HG03060 (cell line): ENCODE measurements at regions not wholly inside any gene's neighbourhood (a gene's known extent, or its start where the extent isn't known, plus 50 kb on each side); places are given as distances from the start of the nearest gene placed in this dataset.
"Not testable (repeated sequence)": the region's sequence is repeated elsewhere in the genome, so short reads cannot be mapped to it uniquely, and the experiment has no call there.

Experiments
- ATAC-seq: cut with Tn5 transposase; IDR thresholded peaks from one replicate; pipeline ENCODE4 v1.9.1; 2021; ENCODE audit warnings: low read depth, moderate number of reproducible peaks; ENCODE audit not compliant: unreplicated experiment

DNA sequence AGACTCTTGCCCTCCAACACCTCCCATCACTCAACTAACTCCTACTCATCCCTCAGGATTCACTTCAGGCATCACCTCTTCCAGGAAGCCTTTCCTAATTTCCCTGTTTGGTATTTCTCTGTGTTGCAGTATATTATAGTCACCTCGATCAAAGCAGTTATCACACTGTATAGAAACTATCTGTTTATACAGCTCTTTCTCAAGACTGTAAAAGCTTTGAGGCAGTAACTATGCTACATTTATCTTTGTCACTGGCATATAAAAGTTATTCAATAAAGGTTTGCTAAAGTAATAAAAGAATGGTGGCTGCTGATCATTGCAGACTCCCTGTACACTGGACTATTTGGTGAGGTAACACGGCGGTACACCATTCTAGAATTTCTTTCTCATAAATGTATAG lies 284.9 kb downstream of the PAX3 start:
- no peak for ATAC-seq

GRCh38 chr2:222000326-222000725 lies 298.5 kb downstream of the PAX3 start:
- no peak for ATAC-seq

- ATAC-seq, result no peak
These were observed 299.1 kb downstream of the PAX3 start for GRCh38 chr2:221999717-222000116.

- ATAC-seq, result no peak
These were observed 299.6 kb downstream of the PAX3 start for GRCh38 chr2:221999166-221999565.

GRCh38 chr2:221997683-221998082 lies 301.1 kb downstream of the PAX3 start:
- no peak for ATAC-seq

- ATAC-seq, result no peak
These were observed 301.7 kb downstream of the PAX3 start for GRCh38 chr2:221997100-221997499.

DNA sequence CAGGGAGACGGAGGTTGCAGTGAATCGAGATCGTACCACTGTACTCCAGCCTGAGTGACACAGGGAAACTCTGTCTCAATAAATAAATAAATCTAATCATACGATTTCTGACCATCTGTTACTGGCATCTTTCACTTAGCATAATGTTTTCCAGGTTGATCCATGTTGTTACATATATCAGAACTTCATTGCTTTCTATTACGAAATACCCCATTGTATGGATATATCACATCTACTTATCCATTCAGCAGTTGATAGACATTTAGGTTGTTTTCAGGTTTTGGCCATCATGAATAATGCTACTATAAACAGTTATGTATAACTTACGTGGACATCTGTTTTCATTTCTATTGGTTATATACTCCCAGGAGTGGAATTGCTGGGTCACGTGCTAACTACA lies 303.9 kb downstream of the PAX3 start:
- no peak for ATAC-seq

- not testable (repeated sequence) for ATAC-seq
These were observed 314.4 kb downstream of the PAX3 start for GRCh38 chr2:221984376-221984775.

DNA sequence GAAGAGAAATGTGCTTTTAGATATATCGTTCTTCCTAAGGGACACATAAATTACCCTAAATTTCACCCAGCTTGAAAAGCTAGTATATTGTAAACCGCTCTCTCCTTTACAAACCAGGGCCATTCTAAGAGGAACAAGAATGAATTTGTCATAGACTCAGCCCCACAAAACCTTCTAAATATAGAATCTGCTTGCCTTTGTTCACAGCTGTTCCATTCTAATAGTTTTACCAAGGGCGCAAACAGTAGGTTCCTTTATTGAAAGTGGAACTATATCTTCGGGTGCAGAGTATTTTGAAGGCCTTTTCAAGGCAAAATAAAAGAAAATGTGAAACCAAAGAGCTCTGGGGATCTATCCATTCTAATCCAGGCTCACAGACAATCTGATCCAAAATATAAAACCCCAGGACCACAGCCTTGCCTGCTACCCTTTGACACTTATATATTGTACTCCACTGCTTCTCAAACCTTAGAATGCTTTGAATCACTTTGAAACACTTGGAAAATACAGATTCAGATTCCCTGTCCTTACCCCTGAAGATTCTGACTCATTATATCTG lies 316.8 kb downstream of the PAX3 start:
- no peak for ATAC-seq

GRCh38 chr2:221975151-221975550 lies 323.6 kb downstream of the PAX3 start:
- no peak for ATAC-seq

DNA sequence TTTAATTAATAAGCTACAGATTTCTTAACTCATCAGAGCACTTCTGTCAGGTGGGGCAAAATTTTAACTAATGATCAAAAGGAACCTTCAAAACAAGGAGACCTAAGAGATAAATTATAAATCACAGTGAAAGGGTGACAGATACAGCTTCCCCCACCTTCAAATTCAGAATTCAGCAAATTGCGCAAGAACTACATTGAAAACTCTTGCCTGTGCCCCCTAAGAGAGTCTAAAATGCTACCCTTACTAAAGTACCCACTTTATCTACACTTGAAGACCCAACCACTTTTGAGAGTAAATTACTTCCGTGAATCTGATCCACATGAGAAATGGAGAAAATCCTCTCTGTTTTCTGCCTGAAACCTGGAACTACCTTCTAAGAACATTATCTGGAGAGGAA lies 324.9 kb downstream of the PAX3 start:
- no peak for ATAC-seq

DNA sequence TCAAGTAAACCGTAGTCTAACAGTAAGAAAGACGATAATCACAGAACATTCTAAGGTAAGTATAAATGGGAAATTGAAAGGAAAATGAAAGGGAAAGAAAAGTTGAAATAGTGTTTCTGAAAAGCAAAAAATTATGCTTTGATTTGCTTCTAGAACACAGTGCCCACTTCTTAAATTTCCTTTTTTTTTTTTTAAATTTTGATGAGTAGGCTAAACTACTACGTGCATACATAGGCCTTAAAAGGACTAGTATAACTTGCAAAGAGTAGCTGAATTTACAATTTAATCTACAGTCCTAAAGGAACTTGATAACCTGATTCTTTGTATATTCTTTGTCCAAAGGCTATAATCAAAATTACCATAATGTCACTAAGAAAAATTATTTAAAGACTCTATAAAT lies 325.3 kb downstream of the PAX3 start:
- no peak for ATAC-seq

GRCh38 chr2:221972813-221973478 lies 325.9 kb downstream of the PAX3 start:
- no peak for ATAC-seq

- ATAC-seq, result no peak
These were observed 328.4 kb downstream of the PAX3 start for GRCh38 chr2:221970389-221970788.

GRCh38 chr2:221969830-221970144 lies 329.0 kb downstream of the PAX3 start:
- ATAC-seq, result no peak

DNA sequence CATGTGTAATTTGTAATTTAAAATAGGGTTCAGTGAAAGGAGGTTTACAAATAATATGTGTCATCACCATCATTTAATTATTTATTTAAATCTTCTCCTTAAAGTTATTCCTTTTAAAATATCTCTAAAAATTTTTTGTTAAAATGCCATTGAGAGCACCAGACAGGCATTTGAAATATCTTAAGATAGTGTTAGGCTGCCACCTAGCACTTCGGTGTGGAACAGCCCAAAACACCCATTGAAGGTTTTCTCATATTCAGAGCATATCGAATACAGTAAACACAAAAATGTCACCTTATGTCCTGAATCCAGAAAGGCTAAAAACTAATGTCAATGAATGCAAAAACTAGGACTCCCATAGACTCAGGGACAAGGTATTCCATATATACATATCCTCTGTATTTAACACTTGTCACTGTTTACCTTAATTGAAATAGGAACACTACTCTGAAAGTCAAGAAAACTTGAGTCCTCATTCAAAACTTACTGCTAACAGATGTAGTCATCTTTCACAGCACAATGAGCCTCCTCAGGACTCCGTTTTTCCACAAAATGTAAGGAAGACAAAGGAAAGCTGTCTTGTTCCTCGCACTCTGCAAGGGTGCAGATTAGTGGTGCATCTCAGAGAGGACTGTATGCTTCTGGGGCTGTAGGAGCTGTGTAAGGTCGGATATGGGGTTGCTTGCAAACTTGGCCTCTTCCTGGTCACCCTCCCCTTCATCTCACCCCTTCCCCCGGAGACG lies 329.5 kb downstream of the PAX3 start:
- ATAC-seq, result peak; percentile 61

DNA sequence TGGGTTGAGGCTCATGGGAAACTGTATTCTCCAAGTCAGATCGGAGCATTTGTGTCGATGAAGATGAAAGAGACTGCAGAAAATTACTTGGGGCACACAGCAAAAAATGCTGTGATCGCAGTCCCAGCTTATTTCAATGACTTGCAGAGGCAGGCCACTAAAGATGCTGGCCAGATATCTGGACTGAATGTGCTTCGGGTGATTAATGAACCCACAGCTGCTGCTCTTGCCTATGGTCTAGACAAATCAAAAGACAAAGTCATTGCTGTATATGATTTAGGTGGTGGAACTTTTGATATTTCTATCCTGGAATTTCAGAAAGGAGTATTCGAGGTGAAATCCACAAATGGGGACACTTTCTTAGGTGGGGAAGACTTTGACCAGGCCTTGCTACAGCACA lies 336.6 kb downstream of the PAX3 start:
- ATAC-seq, result no peak

DNA sequence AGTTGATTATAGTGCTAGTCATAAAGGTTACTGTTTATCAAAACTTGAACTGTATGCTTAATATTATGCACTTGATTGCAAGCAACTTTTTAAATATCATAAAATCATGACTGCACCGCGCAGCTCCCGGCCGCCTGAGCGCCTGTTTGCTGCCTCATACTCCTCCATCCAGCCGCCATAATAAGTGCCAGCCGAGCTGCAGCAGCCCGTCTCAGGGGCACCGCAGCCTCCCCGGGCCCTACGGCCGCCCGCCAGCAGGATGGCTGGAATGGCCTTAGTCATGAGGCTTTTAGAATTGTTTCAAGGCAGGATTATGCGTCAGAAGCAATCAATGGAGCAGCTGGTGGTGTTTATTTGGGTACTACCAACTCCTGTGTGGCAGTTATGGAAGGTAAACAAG lies 337.2 kb downstream of the PAX3 start:
- no peak for ATAC-seq

- no peak for ATAC-seq
These were observed 340.6 kb downstream of the PAX3 start for GRCh38 chr2:221958224-221958623.

- no peak for ATAC-seq
These were observed 350.7 kb downstream of the PAX3 start for GRCh38 chr2:221948076-221948475.

- ATAC-seq, result not testable (repeated sequence)
These were observed 354.3 kb downstream of the PAX3 start for GRCh38 chr2:221944452-221944851.
